Activated CD8-positive, alpha-beta memory T cell treated with anti-CD3 and anti-CD28 coated beads, Interleukin-2, amount 50 U/mL, for 48 hours (primary cell): ENCODE measurements at regions not wholly inside any gene's neighbourhood (a gene's known extent, or its start where the extent isn't known, plus 50 kb on each side); places are given as distances from the start of the nearest gene placed in this dataset.

Experiments used
- DNase-seq: peaks from one replicate; pipeline ENCODE4 v3.0.0-alpha.2; 2020

DNA sequence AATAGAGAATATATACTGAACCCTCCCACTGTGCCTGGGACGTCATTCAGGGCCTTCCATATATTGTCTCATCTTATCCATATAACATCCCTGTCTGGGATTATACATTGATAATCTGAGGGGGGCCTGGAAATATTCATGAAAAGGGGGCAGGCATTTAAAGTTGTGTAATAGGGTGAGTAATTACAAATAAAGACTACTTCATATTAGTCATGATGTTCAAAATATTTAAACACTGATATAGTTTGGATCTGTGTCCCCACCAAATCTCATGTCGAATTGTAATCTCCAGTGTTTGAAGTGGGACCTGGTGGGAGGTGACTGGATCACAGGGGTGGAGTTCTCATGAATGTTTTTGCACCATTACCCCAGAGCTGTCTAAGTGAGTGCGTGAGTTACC lies 97.8 kb downstream of the AQP9 start:
- DNase-seq = no peak

DNA sequence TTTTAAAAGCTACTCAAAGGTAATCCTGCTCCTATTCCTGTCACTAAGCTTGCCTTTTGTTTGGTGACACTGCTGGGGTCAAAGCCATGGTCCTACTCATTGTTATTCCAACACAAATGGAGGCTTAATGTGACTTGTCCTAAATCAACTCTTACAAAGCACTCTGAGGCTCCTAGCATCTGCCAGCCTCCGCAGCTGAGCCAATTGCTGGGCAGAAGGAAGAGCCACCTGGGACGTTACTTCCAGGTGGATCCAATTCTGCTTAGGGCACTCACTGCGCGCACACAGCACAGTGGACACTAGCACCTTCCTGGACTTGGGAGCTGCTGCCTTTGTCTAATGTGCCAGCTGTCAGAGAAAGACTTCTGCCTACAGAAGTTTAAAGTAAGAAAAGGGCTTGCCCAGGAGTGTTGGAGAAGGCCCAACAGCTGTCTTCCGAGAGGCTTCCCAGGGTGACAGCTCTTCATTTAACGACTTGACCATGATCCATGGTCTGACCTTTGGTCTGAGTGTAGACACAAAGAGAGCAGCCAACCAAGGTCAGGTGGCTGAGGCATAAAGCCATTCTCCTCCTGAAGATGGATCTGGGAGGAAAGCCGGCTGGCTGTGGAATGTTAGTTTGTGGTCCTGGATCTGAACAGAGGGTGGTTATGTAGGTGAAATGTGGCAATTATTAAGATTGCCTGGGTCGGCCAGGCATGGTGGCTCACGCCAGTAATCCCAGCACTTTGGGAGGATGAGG lies 102.2 kb downstream of the AQP9 start:
- DNase-seq = no peak

DNA sequence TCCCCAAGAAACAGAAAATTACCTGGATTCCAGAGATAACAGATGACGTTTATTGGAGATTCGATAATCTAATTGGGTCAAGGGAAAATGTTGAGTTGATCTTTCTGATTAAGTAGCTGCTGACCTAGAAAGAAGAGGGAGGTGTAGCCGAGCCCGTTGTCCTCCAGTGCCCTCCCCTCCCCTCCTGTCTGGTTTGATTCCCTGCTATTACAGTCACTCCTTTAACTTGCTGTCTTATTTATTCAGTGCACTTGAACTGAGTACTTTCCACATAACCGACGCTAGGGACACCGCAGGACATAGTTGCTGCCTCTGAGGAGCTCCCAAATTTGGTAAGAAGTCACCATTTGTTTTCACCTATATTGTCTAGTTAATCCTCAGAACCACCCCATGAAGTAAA lies 103.7 kb downstream of the AQP9 start:
- DNase-seq = no peak

DNA sequence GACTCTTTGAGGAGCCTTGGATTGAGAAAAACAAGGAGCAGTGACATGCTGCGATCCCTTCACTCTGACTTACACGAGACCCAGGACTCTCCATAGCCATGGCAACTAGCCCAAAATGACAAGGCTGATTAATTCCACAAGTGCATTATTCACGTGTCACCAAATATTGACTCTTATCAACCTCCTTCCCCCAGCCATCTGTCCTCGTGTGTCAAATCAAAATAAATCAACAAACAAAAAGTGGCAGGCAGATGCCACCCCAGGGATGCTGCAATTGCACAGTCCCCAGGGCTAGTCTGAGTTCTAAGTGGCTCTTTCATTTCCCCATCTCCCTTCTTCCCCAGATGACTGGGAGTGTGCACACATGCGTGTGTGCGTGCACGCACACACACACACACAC lies 104.9 kb downstream of the AQP9 start:
- no peak for DNase-seq

DNA sequence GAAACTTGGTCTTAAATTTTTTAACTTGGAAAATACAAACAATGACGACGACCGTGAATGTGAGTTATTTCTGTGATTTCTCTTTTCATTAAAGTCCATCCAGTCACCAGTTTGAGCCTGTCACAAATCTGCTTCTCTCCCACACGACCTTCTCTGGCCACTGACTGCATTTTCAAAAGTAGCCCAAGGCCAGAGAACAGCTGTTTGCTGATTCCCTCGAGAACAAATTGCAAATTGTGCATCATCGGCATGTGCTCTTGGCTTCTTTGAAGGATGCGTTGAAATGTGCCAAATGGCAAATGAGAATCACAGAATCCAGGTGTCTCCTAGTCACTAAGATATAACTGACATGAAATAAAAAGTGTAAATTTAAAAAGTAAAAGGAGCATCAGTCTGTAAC lies 106.4 kb downstream of the AQP9 start:
- no peak for DNase-seq

DNA sequence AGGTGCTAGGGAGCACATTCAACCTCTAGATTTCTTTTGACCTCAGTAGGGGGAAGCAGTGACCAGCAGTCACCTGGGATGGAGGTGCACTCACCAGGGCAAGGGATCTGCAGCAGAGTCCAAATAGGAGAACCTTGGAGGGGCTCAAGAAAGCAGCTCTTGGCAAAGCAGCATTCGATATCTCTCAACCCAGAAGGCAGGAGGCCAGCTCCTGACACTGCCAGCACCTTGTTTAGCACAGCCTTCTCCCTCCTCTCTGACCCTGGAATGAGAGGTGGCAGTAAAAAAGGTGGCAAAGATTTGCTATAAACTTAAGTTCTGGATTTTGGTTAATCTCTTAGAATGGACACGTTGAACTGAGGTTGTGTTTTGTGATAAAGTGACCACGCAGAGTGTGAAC lies 107.9 kb downstream of the AQP9 start:
- DNase-seq = no peak

DNA sequence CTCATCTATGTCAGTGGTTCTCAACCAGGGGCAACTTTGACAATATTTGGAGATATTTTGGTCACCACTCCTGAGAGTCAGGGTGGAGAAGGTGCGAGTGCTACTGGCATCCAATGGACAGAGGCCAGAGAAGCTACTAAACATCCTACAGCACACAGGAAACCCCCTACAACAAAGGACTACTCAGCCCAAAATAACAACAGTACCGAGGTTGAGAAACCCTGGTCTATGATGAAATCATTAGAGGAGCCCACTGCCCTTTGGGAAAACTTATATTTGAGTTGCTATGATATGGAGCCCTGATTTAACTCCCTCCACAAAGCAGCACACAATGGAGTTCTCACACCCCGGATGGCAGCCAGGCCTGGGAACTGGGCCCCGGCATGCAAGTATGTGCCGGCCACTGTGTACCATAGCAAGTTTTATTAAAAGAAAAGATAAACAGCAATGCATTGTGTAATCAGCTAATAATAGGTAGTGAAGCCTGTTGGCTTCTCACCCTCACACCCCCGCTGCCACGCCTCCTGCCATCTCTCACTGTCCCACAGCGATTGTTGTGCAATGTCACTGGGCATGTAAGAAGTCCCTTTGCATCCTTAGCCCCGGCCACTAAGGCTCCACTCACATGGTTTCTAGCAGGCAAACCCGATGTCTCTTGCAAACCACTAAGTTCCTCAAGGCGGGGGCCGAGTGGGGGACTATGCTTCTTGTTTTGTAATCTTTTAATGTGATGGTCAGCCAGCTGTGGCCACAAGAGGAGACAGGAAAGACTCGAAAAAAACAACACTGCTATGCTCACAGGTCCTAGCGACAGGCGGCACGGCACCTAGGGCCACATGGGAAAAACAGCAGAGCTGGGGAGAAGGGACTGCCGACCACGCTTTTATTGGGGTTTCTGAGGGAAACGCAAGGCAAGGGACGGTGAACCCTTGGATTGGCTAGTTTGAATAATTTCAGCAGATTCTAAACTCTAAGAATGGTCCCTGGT lies 110.0 kb downstream of the AQP9 start:
- DNase-seq = no peak

DNA sequence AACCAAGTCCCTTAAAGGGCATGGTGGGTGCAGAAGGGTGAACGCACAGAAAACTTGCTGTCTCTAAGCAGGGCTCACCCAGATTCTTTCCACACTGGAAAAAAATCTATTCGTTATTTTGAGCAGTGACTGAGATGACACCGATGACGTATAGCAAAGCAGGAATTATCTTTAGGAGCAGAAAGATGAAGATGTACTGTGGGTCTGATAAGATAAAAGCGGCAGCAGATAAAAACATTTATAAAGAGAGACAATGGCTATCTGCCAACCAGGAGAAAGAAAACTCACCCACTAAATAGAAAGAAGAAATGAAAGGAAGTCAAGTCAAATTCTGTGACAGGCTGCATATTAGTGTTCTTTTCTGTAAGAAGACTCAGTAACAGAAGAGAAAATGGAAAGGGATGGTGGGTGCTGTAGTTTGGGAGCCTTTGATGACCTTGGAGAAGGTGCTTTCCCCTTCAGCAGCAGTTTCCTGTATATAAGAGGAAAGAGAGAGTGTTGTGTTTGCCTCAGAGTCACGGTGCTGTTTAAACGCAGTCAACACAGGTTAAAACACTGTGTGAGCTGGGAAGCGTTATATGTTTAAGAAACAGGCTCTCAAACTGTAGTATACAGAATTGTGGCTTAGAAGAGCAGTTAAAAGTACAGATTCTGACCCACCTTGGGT lies 111.6 kb downstream of the AQP9 start:
- no peak for DNase-seq

DNA sequence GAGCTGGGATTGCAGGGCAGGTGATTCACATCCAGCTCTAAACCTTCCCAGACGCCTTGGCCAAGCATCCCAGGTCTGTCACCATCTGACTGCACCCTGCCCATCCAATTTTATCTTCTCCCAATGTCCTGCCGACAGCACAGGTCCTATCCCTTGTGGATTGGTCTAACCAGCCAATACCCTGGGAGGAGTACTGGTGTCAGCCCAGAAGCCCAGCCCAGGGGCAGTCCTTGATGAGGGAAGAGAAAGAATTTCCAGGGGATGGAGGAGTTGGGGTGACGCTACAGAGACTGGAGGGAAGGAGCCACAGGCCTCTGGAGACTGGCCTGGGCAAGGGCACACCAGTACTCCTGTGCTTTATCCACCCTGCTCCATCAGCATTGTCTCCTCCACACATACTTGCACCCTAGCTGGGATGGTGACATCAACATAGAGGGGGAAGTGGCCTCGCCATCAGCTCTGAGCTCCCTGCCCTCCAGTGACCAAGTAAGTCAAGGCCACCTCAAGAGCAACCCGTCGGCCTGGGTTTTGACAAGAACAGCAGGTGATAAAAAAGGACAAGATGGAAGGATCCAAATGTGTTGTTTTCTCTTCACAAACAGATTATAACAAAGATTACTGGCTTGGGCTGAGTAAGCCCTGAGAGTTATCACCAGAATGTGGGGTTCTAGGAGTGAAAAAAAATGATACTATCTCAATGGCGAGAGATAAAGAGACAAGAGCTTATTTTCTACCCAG lies 114.6 kb downstream of the AQP9 start:
- DNase-seq = no peak

DNA sequence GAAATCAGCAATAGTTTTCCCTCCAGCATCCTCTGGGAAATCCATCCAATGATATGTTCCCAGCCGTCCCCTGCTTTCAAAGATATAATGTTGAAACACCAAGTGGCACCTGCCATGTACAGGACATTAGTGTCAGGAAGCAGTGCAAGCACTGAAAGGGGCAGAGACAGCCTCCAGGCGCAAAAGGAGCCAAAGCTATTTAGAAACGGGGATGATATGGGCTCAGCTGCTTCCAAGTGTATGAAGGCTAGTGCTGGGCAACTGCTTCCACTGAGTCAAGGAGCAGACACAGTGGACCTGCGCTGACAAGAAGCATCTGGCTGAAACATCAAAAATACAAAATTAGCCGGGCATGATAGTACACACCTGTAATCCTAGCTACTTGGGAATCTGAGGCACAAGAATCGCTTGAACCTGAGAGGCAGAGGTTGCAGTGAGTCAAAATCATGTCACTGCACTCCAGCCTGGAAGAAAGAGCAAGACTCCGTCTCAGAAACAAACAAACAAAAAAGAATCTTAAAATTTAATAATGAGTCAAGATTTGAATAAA lies 119.7 kb downstream of the AQP9 start:
- no peak for DNase-seq

DNA sequence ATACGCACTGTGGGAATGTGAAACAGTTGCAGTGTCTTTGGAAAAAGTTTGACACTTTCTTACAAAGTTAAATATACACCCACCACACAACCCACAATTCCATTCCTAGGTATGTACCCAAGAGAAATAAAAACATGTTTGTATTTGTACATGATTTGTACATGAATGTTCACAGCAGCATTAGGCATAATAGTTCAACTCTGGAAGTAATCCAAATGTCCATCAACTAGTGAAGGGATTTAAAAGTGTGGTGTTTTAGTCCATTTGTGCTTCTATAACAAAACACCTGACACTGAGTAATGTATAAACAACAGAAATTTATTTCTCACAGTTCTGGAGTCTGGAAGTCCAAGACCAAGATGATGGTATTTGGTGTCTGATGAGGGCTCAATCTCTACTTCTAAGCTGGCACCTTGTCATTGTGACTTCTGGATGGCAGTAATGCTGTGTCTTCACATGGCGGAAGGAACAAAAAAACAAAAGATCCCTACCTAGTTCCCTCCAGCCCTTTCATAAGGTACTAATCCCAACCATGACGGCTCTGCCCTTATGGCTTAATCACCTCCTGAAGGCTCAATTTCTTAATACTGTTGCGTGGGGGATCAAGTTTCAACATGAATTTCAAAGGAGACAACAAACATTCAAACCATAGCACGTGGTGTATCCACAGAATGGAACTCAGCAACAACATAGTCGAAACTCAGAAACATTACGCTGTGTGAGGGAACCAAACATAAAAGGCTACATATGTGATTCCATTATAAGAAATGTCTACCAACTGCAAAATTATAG lies 120.5 kb downstream of the AQP9 start:
- no peak for DNase-seq

DNA sequence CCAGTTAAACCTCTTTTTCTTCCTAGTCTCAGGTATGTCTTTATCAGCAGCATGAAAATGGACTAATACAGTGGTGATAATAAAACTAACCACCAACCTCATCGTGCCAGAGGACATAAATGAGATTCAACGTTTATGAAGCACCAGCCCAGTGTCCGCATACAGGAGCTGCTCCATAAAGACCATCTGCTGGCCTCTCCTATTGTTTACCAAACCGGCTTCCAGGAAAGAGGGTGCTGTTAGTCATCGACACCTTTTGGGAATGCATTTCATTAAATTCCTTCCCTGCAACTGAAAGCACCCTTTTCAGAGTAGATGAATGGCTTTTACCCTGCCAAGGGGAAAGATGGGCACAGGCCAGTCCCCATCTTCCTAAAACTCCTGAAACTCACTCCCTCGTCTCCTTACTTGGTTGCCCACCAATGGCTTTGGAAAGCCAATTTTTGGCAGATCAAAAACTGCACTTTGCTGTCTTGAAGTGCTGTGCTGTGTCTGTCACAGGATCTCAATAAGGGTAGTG lies 122.1 kb downstream of the AQP9 start:
- no peak for DNase-seq

DNA sequence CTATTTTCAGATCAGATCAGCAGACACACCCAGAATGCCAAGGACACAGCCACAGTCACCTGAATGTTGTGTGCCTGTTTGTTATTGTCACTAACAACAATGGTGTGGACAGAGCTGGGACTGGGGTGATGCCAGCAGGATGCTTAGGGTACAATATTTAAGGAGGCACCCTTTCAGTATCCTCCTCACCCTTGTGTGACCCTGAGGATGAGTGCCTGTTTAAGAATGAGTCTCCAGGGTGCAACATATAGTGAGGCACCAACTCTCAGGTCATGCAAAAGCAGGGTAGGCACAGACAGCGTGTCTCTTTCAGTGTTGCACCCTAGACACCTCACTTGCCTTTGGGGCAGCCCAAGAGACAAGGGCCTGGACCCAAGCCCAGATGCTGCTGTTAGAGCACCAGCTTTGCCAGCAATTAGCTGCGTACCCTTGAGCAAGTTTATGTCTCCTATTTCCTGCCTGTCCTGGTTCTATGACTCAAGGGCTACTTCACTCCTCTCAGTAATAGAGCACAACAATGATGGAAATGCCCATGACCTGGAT lies 122.6 kb downstream of the AQP9 start:
- DNase-seq = no peak

DNA sequence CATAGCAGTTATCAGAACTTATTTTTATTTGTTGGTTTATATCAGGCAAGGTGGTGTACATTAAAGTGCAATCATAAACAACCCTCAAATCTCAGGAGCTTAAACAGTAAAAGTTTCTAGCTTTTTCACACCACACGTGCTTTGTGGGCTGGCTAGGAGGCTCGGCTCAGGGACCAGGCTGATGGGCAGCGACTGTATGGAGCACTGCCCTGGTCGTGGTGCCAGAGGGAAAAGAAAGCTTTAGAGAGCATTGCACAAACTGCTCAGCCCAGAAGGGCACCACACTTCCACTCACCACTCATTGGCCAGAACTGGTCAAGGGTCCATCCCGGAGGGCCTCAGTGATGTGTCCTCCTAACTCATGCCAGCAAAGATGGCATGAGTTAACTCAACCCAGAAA lies 123.2 kb downstream of the AQP9 start:
- no peak for DNase-seq

DNA sequence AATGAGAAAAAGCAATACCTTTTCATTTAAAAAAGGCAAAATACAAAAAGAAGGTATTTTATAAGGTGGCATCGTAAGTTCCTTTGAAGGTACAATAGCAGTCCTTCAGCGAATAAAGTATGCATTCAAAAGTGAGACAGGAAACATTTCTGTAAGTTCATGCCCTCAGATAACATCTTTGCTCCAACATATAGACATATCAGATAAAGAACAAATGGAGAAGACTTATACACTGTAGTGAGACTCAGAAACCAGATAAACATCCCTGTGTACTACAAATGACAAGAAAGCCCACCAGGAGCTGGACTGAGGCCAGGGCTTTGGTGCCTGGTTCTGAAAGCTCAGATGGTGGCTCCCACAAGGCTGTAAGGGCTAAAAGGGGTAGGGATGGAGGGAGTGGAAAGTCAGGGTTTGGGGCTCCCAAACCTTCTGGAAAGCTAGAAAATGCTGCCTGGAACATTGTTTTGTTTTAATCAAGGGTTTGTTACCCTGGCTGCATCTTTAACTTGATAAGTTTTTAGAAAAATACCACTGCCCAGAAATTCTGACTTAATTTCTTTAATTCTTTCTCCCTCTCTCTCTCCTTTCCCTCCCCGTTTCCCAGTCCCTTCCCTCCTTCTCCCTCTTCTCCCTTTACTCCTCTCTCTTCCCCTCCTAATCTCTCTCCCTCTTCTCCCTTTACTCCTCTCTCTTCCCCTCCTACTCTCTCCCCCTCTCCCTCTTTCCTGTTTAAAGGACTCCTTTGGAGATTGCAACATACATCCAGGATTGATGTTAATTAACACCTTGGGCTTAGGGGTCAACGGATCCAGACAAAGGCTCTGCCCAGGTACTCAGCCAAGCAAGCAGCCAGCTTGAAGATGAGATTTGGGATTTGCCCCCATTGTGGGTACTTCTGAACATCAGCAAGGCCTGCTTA lies 126.1 kb downstream of the AQP9 start:
- no peak for DNase-seq

DNA sequence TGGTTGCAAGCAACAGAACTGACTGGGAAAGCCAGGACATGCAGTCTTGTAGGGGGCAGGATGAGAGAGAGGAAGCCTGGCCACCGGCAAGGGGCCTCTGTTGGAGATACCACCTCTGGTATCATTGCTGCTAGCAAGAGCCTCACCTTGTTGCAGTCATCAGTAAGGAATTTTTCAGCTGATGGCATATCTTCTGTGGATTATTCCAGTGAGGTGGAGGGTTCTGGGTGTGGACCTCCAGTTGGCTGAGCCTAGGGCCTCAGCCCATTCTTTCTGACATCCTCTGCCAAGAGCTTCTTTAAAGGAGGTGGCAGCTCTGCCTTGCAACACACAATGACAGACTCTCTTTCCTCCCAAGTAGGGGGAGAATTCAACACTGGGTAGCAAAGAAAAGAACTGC lies 128.9 kb downstream of the AQP9 start:
- no peak for DNase-seq

DNA sequence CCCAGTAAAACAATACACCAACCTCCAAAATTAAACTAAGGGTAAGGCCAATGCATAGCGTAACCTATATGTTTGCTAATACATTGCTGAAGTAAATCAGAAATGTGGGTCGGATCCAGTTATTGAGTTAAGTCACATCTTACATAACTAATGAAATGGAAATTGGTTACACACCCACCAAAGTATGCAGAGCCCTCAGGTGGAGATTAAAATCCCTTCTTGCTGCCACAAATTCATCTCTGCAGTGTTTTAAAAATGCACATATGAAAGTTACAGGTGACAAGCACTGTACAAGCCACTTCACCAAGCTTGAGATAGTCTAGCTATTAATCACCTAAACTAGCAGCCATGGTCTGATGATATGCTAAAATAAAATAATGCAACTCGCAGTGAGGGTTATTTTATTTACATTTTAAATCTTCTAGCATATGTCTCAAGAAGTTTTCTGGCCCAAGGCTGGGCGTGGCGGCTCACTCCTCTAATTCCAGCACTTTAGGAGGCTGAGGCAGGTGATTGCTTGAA lies 130.6 kb downstream of the AQP9 start:
- no peak for DNase-seq

DNA sequence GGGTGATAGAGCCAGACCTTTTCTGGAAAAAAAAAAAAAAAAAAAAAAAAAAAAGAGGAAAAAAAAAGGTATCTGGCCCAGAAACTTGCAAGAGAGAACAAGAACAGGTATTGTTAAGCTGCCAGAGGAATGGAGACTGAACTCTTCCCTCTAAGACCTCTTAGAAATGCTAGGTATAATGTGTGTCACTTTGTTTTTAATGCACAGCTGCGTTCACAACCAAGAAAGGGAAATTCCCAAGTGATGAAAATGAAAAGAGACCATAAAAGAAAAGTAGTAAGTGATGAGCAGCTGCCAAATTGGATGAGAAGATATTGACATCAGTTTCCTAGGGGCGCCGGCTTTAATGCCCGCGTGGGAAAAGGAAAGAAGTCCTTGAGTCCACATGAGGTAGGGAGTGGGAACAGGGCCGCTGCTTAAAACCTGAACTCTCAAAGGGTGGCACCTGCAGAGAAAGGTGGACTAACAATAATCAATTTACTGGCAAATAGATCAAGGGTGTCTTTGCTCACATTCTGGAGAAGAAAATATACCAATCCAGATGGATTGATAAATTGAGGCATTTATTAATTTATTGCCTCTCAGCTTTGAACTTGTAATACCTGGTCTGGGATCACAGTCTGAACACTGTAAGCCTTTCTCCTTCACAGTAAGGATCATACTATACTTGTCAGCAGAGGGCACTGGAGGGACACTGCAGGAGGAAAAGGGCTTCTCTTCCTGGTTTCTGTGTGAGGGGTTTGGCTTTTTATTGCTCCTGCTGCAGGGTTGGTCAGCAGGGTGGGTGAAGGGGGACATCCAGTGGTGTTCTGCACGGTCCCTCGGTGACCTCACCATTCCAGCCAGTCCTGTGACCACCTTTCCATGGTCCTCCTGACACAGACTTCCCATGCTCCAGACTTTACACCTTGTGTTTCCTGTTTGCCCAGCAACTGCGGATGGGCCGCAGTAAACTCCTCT lies 131.6 kb downstream of the AQP9 start:
- no peak for DNase-seq

DNA sequence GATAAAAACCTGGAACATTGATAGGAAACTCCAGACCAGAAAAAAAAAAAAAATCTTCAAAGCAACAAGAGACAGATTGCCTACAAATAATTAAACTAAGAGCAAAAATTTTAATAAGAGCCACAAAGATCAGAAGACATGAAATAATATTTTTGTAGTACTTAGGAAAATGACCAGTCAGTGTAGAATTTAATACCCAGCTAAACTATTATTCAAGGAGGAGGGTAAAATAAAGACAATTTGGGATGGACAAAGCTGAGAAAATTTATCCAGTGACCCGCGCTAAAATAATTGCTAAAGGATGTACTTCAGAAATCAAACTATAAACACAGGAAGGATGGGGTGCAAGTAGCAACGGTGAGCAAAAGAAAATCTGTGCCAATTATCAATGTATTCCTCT lies 133.2 kb downstream of the AQP9 start:
- DNase-seq = no peak
